ENCODE measurements at regions not wholly inside any gene's neighbourhood (a gene's known extent, or its start where the extent isn't known, plus 50 kb on each side); places are given as distances from the start of the nearest gene placed in this dataset.

DNA sequence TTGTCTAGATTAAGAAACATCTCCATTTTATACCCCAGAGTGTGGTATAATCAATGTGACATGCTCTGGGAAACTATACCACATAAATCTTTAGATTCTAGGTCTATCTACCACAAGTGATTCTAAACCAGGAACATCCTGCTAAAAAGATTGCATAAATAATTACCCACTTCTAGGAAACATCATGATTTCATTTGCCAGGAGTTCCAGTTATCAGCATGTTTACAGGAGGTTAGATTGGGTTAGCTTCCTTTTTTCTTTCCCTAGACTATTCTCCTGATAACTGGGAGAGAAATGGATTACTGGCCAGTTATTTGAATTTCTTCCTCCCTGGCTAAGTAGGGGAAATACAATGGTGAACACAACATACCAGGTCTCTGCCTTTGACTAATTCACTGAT is 230.3 kb upstream of the BOD1L1 start:
- H3K36me3 Mint-ChIP-seq (ENCODE audit: low read depth): no peaks in the 10 kb centered on the region
- peaks cover 6% of the 10 kb centered on the region for H3K4me1 Mint-ChIP-seq (ENCODE audit: low read depth)
- H3K27ac Mint-ChIP-seq (ENCODE audit: unreplicated experiment): no peak overlapping the region
- no peak for DNase-seq (ENCODE audit: low spot score)
- no peaks in the 10 kb centered on the region for H3K27me3 Mint-ChIP-seq (ENCODE audit: low read depth)
- TF ChIP-seq, protein P1, sequence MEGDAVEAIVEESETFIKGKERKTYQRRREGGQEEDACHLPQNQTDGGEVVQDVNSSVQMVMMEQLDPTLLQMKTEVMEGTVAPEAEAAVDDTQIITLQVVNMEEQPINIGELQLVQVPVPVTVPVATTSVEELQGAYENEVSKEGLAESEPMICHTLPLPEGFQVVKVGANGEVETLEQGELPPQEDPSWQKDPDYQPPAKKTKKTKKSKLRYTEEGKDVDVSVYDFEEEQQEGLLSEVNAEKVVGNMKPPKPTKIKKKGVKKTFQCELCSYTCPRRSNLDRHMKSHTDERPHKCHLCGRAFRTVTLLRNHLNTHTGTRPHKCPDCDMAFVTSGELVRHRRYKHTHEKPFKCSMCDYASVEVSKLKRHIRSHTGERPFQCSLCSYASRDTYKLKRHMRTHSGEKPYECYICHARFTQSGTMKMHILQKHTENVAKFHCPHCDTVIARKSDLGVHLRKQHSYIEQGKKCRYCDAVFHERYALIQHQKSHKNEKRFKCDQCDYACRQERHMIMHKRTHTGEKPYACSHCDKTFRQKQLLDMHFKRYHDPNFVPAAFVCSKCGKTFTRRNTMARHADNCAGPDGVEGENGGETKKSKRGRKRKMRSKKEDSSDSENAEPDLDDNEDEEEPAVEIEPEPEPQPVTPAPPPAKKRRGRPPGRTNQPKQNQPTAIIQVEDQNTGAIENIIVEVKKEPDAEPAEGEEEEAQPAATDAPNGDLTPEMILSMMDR (IDR thresholded peaks at IDR 0.05): no peak
- peaks cover 2% of the 10 kb centered on the region for H3K9me3 Mint-ChIP-seq (ENCODE audit: low read depth)
- no peak overlapping the region for H3K4me3 Mint-ChIP-seq (ENCODE audit: unreplicated experiment)

DNA sequence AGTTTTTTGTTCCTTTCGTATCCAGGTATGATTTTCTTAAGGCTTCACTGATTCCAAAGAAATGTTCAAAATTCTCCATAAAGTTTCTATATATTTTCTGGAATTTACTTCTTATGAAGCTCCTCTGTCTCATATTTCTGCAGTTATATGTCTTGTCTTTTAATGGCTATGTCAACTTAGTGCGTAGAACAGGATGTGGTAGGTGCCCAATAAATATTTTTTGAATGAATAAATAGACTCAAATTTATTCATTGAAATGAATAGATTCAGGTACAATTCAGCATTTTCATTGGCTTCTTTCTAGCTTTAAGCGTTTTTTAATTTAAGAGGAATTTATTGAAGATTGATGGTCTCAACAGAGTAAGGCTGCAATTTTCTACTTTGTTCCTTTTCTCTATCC is 231.9 kb upstream of the BOD1L1 start:
- H3K36me3 Mint-ChIP-seq (ENCODE audit: low read depth): no peaks in the 10 kb centered on the region
- no peaks in the 10 kb centered on the region for H3K27me3 Mint-ChIP-seq (ENCODE audit: low read depth)
- H3K4me3 Mint-ChIP-seq (ENCODE audit: unreplicated experiment): no peak overlapping the region
- peaks cover 2% of the 10 kb centered on the region for H3K9me3 Mint-ChIP-seq (ENCODE audit: low read depth)
- peaks cover 6% of the 10 kb centered on the region for H3K4me1 Mint-ChIP-seq (ENCODE audit: low read depth)
- H3K27ac Mint-ChIP-seq (ENCODE audit: unreplicated experiment): no peak overlapping the region
- TF ChIP-seq, protein P1 (IDR thresholded peaks at IDR 0.05): no peak
- no peak for DNase-seq (ENCODE audit: low spot score)

DNA sequence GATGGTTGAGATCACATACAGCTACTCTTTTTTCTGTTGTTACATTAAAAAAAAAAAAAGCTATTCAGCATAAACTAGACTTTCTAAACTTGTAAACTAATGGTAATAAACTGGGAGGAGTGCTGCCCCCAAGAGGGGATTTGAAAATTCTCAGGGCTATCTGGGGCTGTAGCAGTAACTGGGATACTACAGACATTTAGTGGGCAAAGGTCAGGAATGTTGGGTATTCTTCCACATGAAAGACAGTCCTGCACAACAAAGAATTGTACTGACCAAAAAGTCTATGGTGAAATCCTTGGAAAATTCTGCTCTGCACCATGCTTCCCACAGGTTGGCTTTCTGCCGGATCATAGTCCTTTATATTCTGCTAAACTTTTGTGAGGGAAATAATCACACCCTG is 232.6 kb upstream of the BOD1L1 start:
- TF ChIP-seq, protein P1 (IDR thresholded peaks at IDR 0.05): peak; percentile 35
- H3K36me3 Mint-ChIP-seq (ENCODE audit: low read depth): no peaks in the 10 kb centered on the region
- no peak overlapping the region for H3K27ac Mint-ChIP-seq (ENCODE audit: unreplicated experiment)
- H3K4me1 Mint-ChIP-seq (ENCODE audit: low read depth): peaks cover 6% of the 10 kb centered on the region
- H3K4me3 Mint-ChIP-seq (ENCODE audit: unreplicated experiment): no peak overlapping the region
- no peak for DNase-seq (ENCODE audit: low spot score)
- H3K9me3 Mint-ChIP-seq (ENCODE audit: low read depth): peaks cover 2% of the 10 kb centered on the region
- no peaks in the 10 kb centered on the region for H3K27me3 Mint-ChIP-seq (ENCODE audit: low read depth)

DNA sequence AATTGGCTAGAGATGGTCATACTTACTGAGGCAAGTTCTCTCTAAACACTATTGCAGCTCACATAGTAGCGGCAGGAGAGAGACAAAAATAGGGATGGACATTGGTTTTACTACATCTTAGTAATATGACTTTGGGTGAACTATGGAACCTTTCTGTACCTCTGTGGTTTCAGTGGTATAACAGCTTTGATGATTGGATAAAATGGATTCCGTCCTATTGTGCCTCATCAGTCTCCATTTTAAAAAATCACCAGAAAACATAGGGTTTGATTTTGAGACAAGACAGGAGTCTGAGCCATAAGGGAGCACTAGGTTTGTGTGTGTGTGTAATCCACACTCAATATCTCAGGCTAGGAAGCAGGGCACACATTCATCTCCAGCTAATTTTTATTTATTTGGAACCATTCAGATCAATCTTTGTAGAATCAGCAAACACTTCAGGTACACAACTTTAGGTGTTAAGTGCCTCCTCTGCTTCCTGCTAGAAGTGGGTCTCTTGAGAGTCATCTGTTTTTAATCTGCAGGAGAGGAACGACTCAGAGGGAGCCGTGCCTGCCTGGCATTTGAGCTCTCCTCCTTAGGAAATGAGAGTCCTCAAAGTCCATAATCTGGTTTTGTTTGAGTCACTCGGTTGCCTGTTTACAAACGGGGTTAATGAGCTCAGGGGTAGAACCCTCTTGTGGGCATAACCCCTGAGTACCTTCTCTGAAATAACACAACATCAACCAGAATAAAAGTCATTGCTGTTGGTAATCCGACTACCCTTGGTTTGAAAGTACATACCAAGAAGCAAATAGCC is 238.5 kb upstream of the BOD1L1 start:
- Mint-ChIP-seq H3K27ac (ENCODE audit: unreplicated experiment) (no peak overlapping the region), H3K4me3 (ENCODE audit: unreplicated experiment) (no peak overlapping the region), H3K36me3 (ENCODE audit: low read depth) (no peaks in the 10 kb centered on the region), H3K4me1 (ENCODE audit: low read depth) (no peaks in the 10 kb centered on the region), H3K9me3 (ENCODE audit: low read depth) (peaks cover 2% of the 10 kb centered on the region), H3K27me3 (ENCODE audit: low read depth) (no peaks in the 10 kb centered on the region)
- TF ChIP-seq, protein P1 (IDR thresholded peaks at IDR 0.05): no peak
- no peak for DNase-seq (ENCODE audit: low spot score)

DNA sequence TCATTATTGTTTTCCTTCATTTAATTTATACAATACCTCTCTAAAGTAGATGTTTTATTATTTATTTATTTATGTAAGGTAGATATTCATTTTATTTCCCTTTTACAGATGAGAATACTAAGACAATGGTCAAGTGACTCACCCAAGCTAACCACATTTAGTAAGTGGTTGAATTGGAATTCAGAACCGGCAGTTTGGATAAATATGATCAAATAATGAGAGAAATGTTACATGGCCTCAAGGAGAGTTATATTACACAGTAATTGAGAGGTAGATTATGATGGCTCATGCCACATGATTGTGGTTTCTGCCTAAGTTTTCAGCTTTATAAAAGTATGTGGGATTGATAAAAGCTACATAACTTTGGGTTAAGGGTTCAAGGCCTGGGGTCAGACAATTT is 239.4 kb upstream of the BOD1L1 start:
- TF ChIP-seq, protein P1 (IDR thresholded peaks at IDR 0.05): no peak
- H3K27ac Mint-ChIP-seq (ENCODE audit: unreplicated experiment): no peak overlapping the region
- no peak overlapping the region for H3K4me3 Mint-ChIP-seq (ENCODE audit: unreplicated experiment)
- peaks cover 2% of the 10 kb centered on the region for H3K9me3 Mint-ChIP-seq (ENCODE audit: low read depth)
- H3K27me3 Mint-ChIP-seq (ENCODE audit: low read depth): no peaks in the 10 kb centered on the region
- H3K4me1 Mint-ChIP-seq (ENCODE audit: low read depth): no peaks in the 10 kb centered on the region
- no peak for DNase-seq (ENCODE audit: low spot score)
- no peaks in the 10 kb centered on the region for H3K36me3 Mint-ChIP-seq (ENCODE audit: low read depth)

Data from chondrocyte (in vitro differentiated cells).